ENCODE measurements at regions not wholly inside any gene's neighbourhood (a gene's known extent, or its start where the extent isn't known, plus 50 kb on each side); places are given as distances from the start of the nearest gene placed in this dataset.

- 71% methylated on average over 4 of the region's 4 CpGs for WGBS (ENCODE audit: insufficient coverage)
- H3K4me1 Mint-ChIP-seq = no peaks in the 10 kb centered on the region
- no peak for TF ChIP-seq CTCF (IDR thresholded peaks at IDR 0.05)
- Histone ChIP-seq H3K27me3 (ENCODE audit: control insufficient read depth, insufficient read depth, low read length) (no peaks in the 10 kb centered on the region), H3K9me3 (ENCODE audit: control insufficient read depth, insufficient read depth, low read length) (peaks cover 3% of the 10 kb centered on the region), H3K4me3 (ENCODE audit: low read length) (no peak overlapping the region), H3K27ac (ENCODE audit: low read length) (no peak overlapping the region), H3K4me1 (ENCODE audit: control insufficient read depth, insufficient read depth, low read length) (no peaks in the 10 kb centered on the region), H3K36me3 (ENCODE audit: control insufficient read depth, insufficient read depth, low read length) (no peaks in the 10 kb centered on the region)
- DNase-seq = no peak
- intact Hi-C loops (cut with micrococcal nuclease) = no loop called here
- no peak overlapping the region for H3K4me3 Mint-ChIP-seq
- H3K27ac Mint-ChIP-seq = no peak overlapping the region
- H3K27me3 Mint-ChIP-seq (ENCODE audit: low read depth in 2 of 2) = no peaks in the 10 kb centered on the region
- peaks cover 6 to 9% of the 10 kb centered on the region in 2 donors for H3K9me3 Mint-ChIP-seq
- no peak for ATAC-seq
- H3K36me3 Mint-ChIP-seq = no peaks in the 10 kb centered on the region
These were observed 869.4 kb upstream of the NUDT12 start for GRCh38 chr5:104431981-104432380.

DNA sequence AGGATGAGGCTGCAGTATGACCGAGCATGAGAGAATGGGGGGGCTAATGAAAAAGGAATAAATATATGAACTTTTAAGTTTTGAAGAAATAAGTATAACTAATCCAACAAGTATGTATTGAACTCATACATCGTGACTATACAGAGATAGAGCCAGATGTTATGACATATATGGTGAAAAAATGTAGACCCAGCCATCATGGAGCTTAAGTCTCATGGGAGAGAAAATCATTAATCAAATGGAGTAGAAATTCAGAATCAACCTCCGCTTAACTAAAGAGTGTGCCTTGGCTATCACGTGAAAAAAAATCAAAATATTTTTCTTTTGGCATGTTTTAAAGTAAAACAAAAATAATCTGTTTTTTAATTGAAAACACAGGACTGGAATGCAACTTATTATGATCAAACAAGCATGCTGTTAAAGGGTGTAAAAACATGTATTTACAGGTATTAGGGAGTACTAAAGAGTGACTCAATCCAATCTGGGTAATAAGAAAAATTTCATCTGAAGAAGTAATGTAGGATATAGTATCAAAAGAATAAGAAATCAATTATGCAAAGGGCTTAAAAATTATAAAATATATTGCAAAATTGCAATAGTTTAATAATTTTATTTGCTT is 868.5 kb upstream of the NUDT12 start:
- ATAC-seq (no peak), DNase-seq (no peak)
- Mint-ChIP-seq H3K27ac (no peak overlapping the region), H3K4me3 (no peak overlapping the region), H3K36me3 (no peaks in the 10 kb centered on the region), H3K9me3 (peaks cover 9% of the 10 kb centered on the region in 2 donors), H3K27me3 (ENCODE audit: low read depth in 2 of 2) (no peaks in the 10 kb centered on the region), H3K4me1 (no peaks in the 10 kb centered on the region)
- Histone ChIP-seq H3K4me3 (ENCODE audit: low read length) (no peak overlapping the region), H3K27me3 (ENCODE audit: control insufficient read depth, insufficient read depth, low read length) (no peaks in the 10 kb centered on the region), H3K27ac (ENCODE audit: low read length) (no peak overlapping the region), H3K4me1 (ENCODE audit: control insufficient read depth, insufficient read depth, low read length) (no peaks in the 10 kb centered on the region), H3K36me3 (ENCODE audit: control insufficient read depth, insufficient read depth, low read length) (no peaks in the 10 kb centered on the region), H3K9me3 (ENCODE audit: control insufficient read depth, insufficient read depth, low read length) (peaks cover 3% of the 10 kb centered on the region)
- intact Hi-C loops (cut with micrococcal nuclease) = no loop called here
- no peak for TF ChIP-seq CTCF (IDR thresholded peaks at IDR 0.05)
- WGBS (ENCODE audit: insufficient coverage) = 94% methylated on average over 3 of the region's 4 CpGs

- no peak overlapping the region for H3K4me3 Mint-ChIP-seq
These were observed 867.3 kb upstream of the NUDT12 start for GRCh38 chr5:104429911-104430310.

More at GRCh38 chr5:104429911-104430310, 867.3 kb upstream of the NUDT12 start:
- intact Hi-C loops (cut with micrococcal nuclease) = no loop called here
- H3K27me3 ChIP-seq (ENCODE audit: control insufficient read depth, insufficient read depth, low read length) = no peaks in the 10 kb centered on the region
- H3K9me3 ChIP-seq (ENCODE audit: control insufficient read depth, insufficient read depth, low read length) = peaks cover 3% of the 10 kb centered on the region
- no peak for ATAC-seq
- H3K4me1 Mint-ChIP-seq = no peaks in the 10 kb centered on the region
- H3K27ac ChIP-seq (ENCODE audit: low read length) = no peak overlapping the region
- H3K27ac Mint-ChIP-seq = no peak overlapping the region
- H3K36me3 ChIP-seq (ENCODE audit: control insufficient read depth, insufficient read depth, low read length) = no peaks in the 10 kb centered on the region
- peaks cover 9 to 12% of the 10 kb centered on the region in 2 donors for H3K9me3 Mint-ChIP-seq
- no peak overlapping the region for H3K4me3 ChIP-seq (ENCODE audit: low read length)
- TF ChIP-seq CTCF (IDR thresholded peaks at IDR 0.05) = no peak
- H3K36me3 Mint-ChIP-seq = no peaks in the 10 kb centered on the region
- no peak for DNase-seq
- no peaks in the 10 kb centered on the region for H3K4me1 ChIP-seq (ENCODE audit: control insufficient read depth, insufficient read depth, low read length)
- H3K27me3 Mint-ChIP-seq (ENCODE audit: low read depth in 2 of 2) = no peaks in the 10 kb centered on the region
- WGBS (ENCODE audit: insufficient coverage) = no CpG with 5 or more reads among the region's 1 CpG

Data from natural killer cell (primary cell).